Endothelial cell of umbilical vein (primary cell): ENCODE measurements at regions not wholly inside any gene's neighbourhood (a gene's known extent, or its start where the extent isn't known, plus 50 kb on each side); places are given as distances from the start of the nearest gene placed in this dataset.

Experiments used
- BruUV-seq: library from RNA; stranded (reverse); fragments of 400-500 nt; replicated peaks from 2 replicates; lab custom pipeline; 2021; lab: Mats Ljungman, UMichigan
- CTCF ChIA-PET: fragments of 300-600, 350-600 bp; sonication (Branson Sonifier 250); formaldehyde crosslinking; loops from one replicate; lab custom pipeline; 2021; ENCODE audit warnings: antibody characterized with exemption, inconsistent platforms; lab: Charles Lee
- POLR2A ChIA-PET: fragments of 300-600, 350-600 bp; sonication (Branson Sonifier 250); formaldehyde crosslinking; loops from one replicate; lab custom pipeline; 2021; ENCODE audit warnings: antibody characterized with exemption, inconsistent platforms; lab: Charles Lee
- DNase-seq: peaks from one replicate; pipeline ENCODE4 v3.0.0-alpha.2; 2011; ENCODE audit warnings: low read depth, low spot score
- FAIRE-seq: peaks from 2 replicates; lab custom pipeline; 2011; peaks lifted over from hg19 to GRCh38; lab: Jason Lieb, UNC
- H2AFZ ChIP-seq: 2 replicates; pipeline ENCODE4 v1.6.0; 2012; ENCODE audit warnings: low read depth, low read length, control low read depth, inconsistent platforms
- H3K27ac ChIP-seq: 2 replicates; pipeline ENCODE4 v1.5.1; 2011; ENCODE audit warnings: low read depth, mild to moderate bottlenecking, control low read depth, low read length, moderate library complexity; ENCODE audit not compliant: insufficient read depth
- H3K27me3 ChIP-seq, 2 experiments: 2 replicates each; pipeline versions ENCODE4 v1.6.0 to v1.6.1; 2011; ENCODE audit warnings: low read length in 2 of 2, mixed read lengths in 1 of 2; ENCODE audit not compliant: control insufficient read depth in 2 of 2, insufficient read depth in 2 of 2
- H3K36me3 ChIP-seq, 2 experiments: 2 replicates in 1 of 2; 3 replicates in 1 of 2; pipeline ENCODE4 v1.5.1; 2011; ENCODE audit warnings: low read length in 2 of 2, mild to moderate bottlenecking in 1 of 2, moderate library complexity in 1 of 2; ENCODE audit not compliant: control insufficient read depth in 2 of 2, insufficient read depth in 2 of 2; ENCODE audit errors: extremely low read depth in 1 of 2
- H3K4me1 ChIP-seq: 3 replicates; pipeline ENCODE4 v1.5.1; 2011; ENCODE audit warnings: mild to moderate bottlenecking, low read length; ENCODE audit not compliant: control insufficient read depth, insufficient read depth; ENCODE audit errors: extremely low read depth
- H3K4me2 ChIP-seq: 2 replicates; pipeline ENCODE4 v1.6.1; 2011; ENCODE audit warnings: low read length, control low read depth, mixed read lengths; ENCODE audit not compliant: insufficient read depth
- H3K4me3 ChIP-seq, 3 experiments: fragments of 200-600 bp in 1 of 3; sonication (generic), shearing (Covaris generic) in 1 of 3; replicated peaks in 1 of 3; 2 replicates each; pipeline ENCODE4 v1.5.1; 2011 to 2016; ENCODE audit warnings: control low read depth in 3 of 3, low read length in 3 of 3, mild to moderate bottlenecking in 2 of 3, inconsistent platforms in 1 of 3, low read depth in 1 of 3, moderate library complexity in 1 of 3; ENCODE audit not compliant: insufficient read depth in 1 of 3
- H3K79me2 ChIP-seq: 2 replicates; pipeline ENCODE4 v1.6.0; 2012; ENCODE audit warnings: low read length, inconsistent platforms; ENCODE audit not compliant: control insufficient read depth, insufficient read depth
- H3K9ac ChIP-seq: replicated peaks from 2 replicates; pipeline ENCODE3; 2011; ENCODE audit warnings: low read length, control low read depth; ENCODE audit not compliant: insufficient read depth; ENCODE audit errors: extremely low read depth
- H3K9me1 ChIP-seq: replicated peaks from 3 replicates; pipeline ENCODE4 v1.6.0; 2011; ENCODE audit warnings: mild to moderate bottlenecking, low read length; ENCODE audit not compliant: control insufficient read depth, insufficient read depth; ENCODE audit errors: extremely low read depth
- H3K9me3 ChIP-seq: replicated peaks from 2 replicates; pipeline ENCODE4 v1.5.1; 2012; ENCODE audit warnings: low read length, inconsistent platforms; ENCODE audit not compliant: control insufficient read depth, insufficient read depth
- H4K20me1 ChIP-seq: replicated peaks from 2 replicates; pipeline ENCODE3; 2011; ENCODE audit warnings: mild to moderate bottlenecking, low read length; ENCODE audit not compliant: control insufficient read depth, insufficient read depth; ENCODE audit errors: extremely low read depth
- EZH2 ChIP-seq: IDR thresholded peaks from 2 replicates; pipeline ENCODE4 v1.6.1; 2012; ENCODE audit warnings: borderline replicate concordance, low read depth, mild to moderate bottlenecking, moderate library complexity, low read length, inconsistent platforms; ENCODE audit not compliant: severe bottlenecking
- FOS ChIP-seq: IDR thresholded peaks from 2 replicates; pipeline ENCODE4 v1.6.1; 2011; ENCODE audit warnings: mild to moderate bottlenecking, low read length, moderate library complexity, borderline replicate concordance; ENCODE audit not compliant: insufficient read depth
- GATA2 ChIP-seq: IDR thresholded peaks from 2 replicates; pipeline ENCODE4 v1.7.0; 2011; ENCODE audit warnings: low read depth, mild to moderate bottlenecking, moderate library complexity, mixed read lengths, low read length; ENCODE audit not compliant: insufficient read length, insufficient read depth
- JUN ChIP-seq: IDR thresholded peaks from 2 replicates; pipeline ENCODE4 v1.6.1; 2011; ENCODE audit warnings: borderline replicate concordance, low read depth; ENCODE audit not compliant: insufficient read length, insufficient read depth
- MYC ChIP-seq: IDR thresholded peaks from one replicate; pipeline ENCODE4 v1.6.1; 2011; ENCODE audit warnings: mild to moderate bottlenecking, low read depth, low read length
- POLR2A ChIP-seq: IDR thresholded peaks from 2 replicates; pipeline ENCODE4 v1.6.1; 2012; ENCODE audit warnings: low read depth, mild to moderate bottlenecking, control low read depth, low read length
- POLR2AphosphoS5 ChIP-seq: IDR thresholded peaks from 2 replicates; pipeline ENCODE4 v1.6.1; 2012; ENCODE audit warnings: low read depth, mild to moderate bottlenecking, control low read depth, low read length, moderate library complexity; ENCODE audit not compliant: insufficient read depth
- dilution Hi-C: fragments of 300-500 bp; cut with MboI; formaldehyde crosslinking; loops from one replicate; pipeline ENCODE4 v1.15.0; 2019; ENCODE audit warnings: low sequenced_read_pairs; ENCODE audit not compliant: extremely low pct_ligation_motif_present
- intact Hi-C: fragments of 100-400 bp; cut with micrococcal nuclease; formaldehyde crosslinking; loops from one replicate; pipeline ENCODE4 v1.10.0; 2022
- TF ChIP-seq, protein P1 (sequence below): IDR thresholded peaks from 2 replicates; pipeline ENCODE4 v1.6.1; 2011; ENCODE audit not compliant: insufficient read depth, insufficient read length
- TF ChIP-seq, protein P2 (sequence below), 2 donors: IDR thresholded peaks; 1 replicate in 1 of 2; 2 replicates in 1 of 2; pipeline ENCODE4 v1.5.1; 2011; ENCODE audit warnings: low read length in 2 of 2, mild to moderate bottlenecking in 2 of 2, moderate library complexity in 2 of 2, control low read depth in 1 of 2, inconsistent platforms in 1 of 2, low read depth in 1 of 2; ENCODE audit not compliant: insufficient read depth in 1 of 2; ENCODE audit errors: extremely low read depth in 1 of 2

DNA sequence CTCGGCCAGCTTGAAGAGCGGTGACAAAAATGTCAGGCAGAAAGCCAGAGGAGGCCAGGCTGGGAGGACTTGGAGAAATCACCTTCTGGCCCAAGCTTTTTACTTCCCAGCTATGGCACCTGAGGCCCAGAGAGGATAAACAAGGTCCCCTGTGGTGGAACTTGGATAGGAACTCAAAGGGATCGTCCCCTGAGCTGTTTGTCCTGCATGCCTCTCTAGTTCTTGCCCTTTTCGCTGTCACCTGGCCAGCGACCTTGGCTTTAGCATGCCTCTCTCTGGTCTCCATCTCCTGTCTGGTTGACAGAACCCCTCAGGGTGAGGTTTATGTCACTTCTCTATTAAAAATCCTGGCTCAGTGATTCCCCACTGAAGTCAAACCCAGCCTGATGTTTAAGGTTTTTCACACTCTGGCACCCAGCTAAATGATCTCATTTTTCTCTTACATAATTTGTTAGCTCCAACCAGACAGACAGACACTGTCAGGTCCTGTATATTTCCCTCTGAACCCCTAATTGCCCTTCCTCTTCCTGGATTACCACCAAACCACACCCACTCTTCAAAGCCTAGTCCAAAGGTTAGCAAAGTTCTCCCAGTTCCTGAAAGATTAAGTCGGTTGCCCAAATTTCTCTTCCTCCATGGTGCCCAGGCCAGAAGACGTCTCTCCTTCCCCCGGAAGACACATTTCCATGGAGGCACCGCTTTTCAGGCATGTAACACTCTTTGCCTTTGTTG is 169.1 kb downstream of the FAM43A start:
- dilution Hi-C loops: no loop called here
- Histone ChIP-seq H3K4me1 (no peaks in the 10 kb centered on the region), H3K9ac (no peak overlapping the region), H3K79me2 (no peaks in the 10 kb centered on the region), H3K36me3 (no peaks in the 10 kb centered on the region), H3K9me3 (no peaks in the 10 kb centered on the region), H3K9me1 (no peaks in the 10 kb centered on the region), H3K4me3 (no peak overlapping the region), H2AFZ (peak overlapping the region; percentile 49), H4K20me1 (no peaks in the 10 kb centered on the region), H3K27me3 (no peaks in the 10 kb centered on the region), H3K27ac (no peak overlapping the region), H3K4me2 (no peak overlapping the region)
- no peak for DNase-seq
- ChIA-PET POLR2A (no interaction called here), CTCF (interaction anchor here (1.0 kb wide), 1 partner anchor 21 kb away, joined by 3 read pairs; no protein-coding TSS in a partner anchor)
- BruUV-seq: no TSS peak
- intact Hi-C loops: no loop called here
- TF ChIP-seq POLR2AphosphoS5: no peak
- TF ChIP-seq, protein P1, sequence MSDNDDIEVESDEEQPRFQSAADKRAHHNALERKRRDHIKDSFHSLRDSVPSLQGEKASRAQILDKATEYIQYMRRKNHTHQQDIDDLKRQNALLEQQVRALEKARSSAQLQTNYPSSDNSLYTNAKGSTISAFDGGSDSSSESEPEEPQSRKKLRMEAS: no peak
- TF ChIP-seq FOS: no peak
- TF ChIP-seq JUN: no peak
- no peak for TF ChIP-seq GATA2
- TF ChIP-seq MYC: no peak
- TF ChIP-seq POLR2A: no peak
- no peak for TF ChIP-seq EZH2
- TF ChIP-seq, protein P2, sequence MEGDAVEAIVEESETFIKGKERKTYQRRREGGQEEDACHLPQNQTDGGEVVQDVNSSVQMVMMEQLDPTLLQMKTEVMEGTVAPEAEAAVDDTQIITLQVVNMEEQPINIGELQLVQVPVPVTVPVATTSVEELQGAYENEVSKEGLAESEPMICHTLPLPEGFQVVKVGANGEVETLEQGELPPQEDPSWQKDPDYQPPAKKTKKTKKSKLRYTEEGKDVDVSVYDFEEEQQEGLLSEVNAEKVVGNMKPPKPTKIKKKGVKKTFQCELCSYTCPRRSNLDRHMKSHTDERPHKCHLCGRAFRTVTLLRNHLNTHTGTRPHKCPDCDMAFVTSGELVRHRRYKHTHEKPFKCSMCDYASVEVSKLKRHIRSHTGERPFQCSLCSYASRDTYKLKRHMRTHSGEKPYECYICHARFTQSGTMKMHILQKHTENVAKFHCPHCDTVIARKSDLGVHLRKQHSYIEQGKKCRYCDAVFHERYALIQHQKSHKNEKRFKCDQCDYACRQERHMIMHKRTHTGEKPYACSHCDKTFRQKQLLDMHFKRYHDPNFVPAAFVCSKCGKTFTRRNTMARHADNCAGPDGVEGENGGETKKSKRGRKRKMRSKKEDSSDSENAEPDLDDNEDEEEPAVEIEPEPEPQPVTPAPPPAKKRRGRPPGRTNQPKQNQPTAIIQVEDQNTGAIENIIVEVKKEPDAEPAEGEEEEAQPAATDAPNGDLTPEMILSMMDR (IDR thresholded peaks at IDR 0.05; ENCODE audit: extremely low read depth in 1 of 2, insufficient read depth in 1 of 2, low read depth in 1 of 2, low read length in 2 of 2): no peak
- peak; percentile 70 for FAIRE-seq
